RWPE1 (cell line): ENCODE measurements at regions not wholly inside any gene's neighbourhood (a gene's known extent, or its start where the extent isn't known, plus 50 kb on each side); places are given as distances from the start of the nearest gene placed in this dataset.
"Not testable (repeated sequence)": the region's sequence is repeated elsewhere in the genome, so short reads cannot be mapped to it uniquely, and the experiment has no call there.

Experiments
- CTCF ChIA-PET: fragments of 350-600 bp; sonication (Branson Sonifier 250); formaldehyde crosslinking; extraction: SDS; loops from one replicate; lab custom pipeline; 2021; lab: Yijun Ruan, JAX
- POLR2A ChIA-PET: fragments of 400-600 bp; formaldehyde crosslinking; extraction: SDS; loops from one replicate; lab custom pipeline; 2020; ENCODE audit warnings: antibody characterized with exemption; ENCODE audit not compliant: low non-redundant PET; lab: Yijun Ruan, JAX
- DNase-seq: peaks from one replicate; pipeline ENCODE4 v3.0.0; 2012; ENCODE audit warnings: low spot score
- H3K27ac ChIP-seq: fragments of 450-650 bp; 2 replicates; pipeline ENCODE4 v1.5.1; 2017
- TF ChIP-seq, protein P1 (sequence below): fragments of 450-650 bp; conservative IDR thresholded peaks from 2 replicates; pipeline ENCODE4 v1.5.1; 2017; ENCODE audit warnings: low read depth, mild to moderate bottlenecking

- CTCF ChIA-PET, result no interaction called here
- TF ChIP-seq, protein P1, sequence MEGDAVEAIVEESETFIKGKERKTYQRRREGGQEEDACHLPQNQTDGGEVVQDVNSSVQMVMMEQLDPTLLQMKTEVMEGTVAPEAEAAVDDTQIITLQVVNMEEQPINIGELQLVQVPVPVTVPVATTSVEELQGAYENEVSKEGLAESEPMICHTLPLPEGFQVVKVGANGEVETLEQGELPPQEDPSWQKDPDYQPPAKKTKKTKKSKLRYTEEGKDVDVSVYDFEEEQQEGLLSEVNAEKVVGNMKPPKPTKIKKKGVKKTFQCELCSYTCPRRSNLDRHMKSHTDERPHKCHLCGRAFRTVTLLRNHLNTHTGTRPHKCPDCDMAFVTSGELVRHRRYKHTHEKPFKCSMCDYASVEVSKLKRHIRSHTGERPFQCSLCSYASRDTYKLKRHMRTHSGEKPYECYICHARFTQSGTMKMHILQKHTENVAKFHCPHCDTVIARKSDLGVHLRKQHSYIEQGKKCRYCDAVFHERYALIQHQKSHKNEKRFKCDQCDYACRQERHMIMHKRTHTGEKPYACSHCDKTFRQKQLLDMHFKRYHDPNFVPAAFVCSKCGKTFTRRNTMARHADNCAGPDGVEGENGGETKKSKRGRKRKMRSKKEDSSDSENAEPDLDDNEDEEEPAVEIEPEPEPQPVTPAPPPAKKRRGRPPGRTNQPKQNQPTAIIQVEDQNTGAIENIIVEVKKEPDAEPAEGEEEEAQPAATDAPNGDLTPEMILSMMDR, result no peak
- no peak overlapping the region for H3K27ac ChIP-seq
- DNase-seq, result no peak
- POLR2A ChIA-PET, result no interaction called here
Observed at GRCh38 chr5:127170918-127171600, 97.8 kb upstream of the C5orf63 start.

GRCh38 chr5:127176769-127177168 is 103.5 kb upstream of the C5orf63 start:
- TF ChIP-seq, protein P1, result no peak
- CTCF ChIA-PET, result interaction anchor here (0.7 to 0.8 kb wide), 2 partner anchors 54 to 331 kb away, joined by 3 read pairs; no protein-coding TSS in a partner anchor
- POLR2A ChIA-PET, result no interaction called here
- no peak overlapping the region for H3K27ac ChIP-seq
- no peak for DNase-seq

DNA sequence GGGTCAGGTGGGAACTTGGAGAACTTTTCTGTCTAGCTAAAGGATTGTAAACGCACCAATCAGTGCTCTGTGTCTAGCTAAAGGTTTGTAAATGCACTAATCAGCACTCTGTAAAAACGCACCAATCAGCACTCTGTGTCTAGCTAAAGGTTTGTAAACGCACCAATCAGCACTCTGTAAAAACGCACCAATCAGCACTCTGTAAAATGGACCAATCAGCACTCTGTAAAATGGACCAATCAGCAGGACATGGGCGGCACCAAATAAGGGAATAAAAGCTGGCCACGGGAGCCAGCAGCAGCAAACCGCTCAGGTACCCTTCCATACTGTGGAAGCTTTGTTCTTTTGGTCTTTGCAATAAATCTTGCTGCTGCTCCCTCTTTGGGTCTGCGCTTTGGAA is 108.0 kb upstream of the MEGF10 start:
- CTCF ChIA-PET, H3K27ac ChIP-seq, DNase-seq, POLR2A ChIA-PET: not testable (repeated sequence)

- TF ChIP-seq, protein P1, result no peak
- DNase-seq, result no peak
- ChIA-PET CTCF (no interaction called here), POLR2A (no interaction called here)
- no peak overlapping the region for H3K27ac ChIP-seq
Observed at GRCh38 chr5:127183332-127183731, 107.3 kb upstream of the MEGF10 start.

- ChIA-PET CTCF (no interaction called here), POLR2A (no interaction called here)
- TF ChIP-seq, protein P1, result no peak
- DNase-seq, result no peak
- H3K27ac ChIP-seq, result no peak overlapping the region
Observed at GRCh38 chr5:127184851-127185250, 105.7 kb upstream of the MEGF10 start.

- peak; percentile 57 for DNase-seq
- TF ChIP-seq, protein P1, result no peak
- ChIA-PET CTCF (interaction anchor here (0.6 to 1.2 kb wide), 2 partner anchors 37 to 429 kb away, joined by 4 read pairs; no protein-coding TSS in a partner anchor), POLR2A (no interaction called here)
- no peak overlapping the region for H3K27ac ChIP-seq
Observed at GRCh38 chr5:127186657-127187056, 103.9 kb upstream of the MEGF10 start.

GRCh38 chr5:127187706-127188105 is 102.9 kb upstream of the MEGF10 start:
- no peak overlapping the region for H3K27ac ChIP-seq
- ChIA-PET CTCF (no interaction called here), POLR2A (no interaction called here)
- no peak for DNase-seq
- TF ChIP-seq, protein P1, result no peak
